AG10803 (cell line): ENCODE measurements at regions not wholly inside any gene's neighbourhood (a gene's known extent, or its start where the extent isn't known, plus 50 kb on each side); places are given as distances from the start of the nearest gene placed in this dataset.

Experiments
- DNase-seq: peaks from one replicate; pipeline ENCODE4 v3.0.0; 2010; ENCODE audit warnings: low read depth
- H3K4me3 ChIP-seq: 2 replicates; pipeline ENCODE4 v1.5.1; 2011; ENCODE audit warnings: mild to moderate bottlenecking, low read length, control low read depth
- CTCF ChIP-seq: conservative IDR thresholded peaks from 2 replicates; pipeline ENCODE4 v1.5.1; 2011; ENCODE audit warnings: mild to moderate bottlenecking, low read length, control low read depth, inconsistent platforms

GRCh38 chr22:25447686-25448434 is 116.6 kb upstream of the GRK3 start:
- peak; percentile 85 for TF ChIP-seq CTCF

GRCh38 chr22:25448435-25449051 is 115.9 kb upstream of the GRK3 start:
- peak overlapping the region; percentile 88 for H3K4me3 ChIP-seq
- DNase-seq = peak; percentile 13
- TF ChIP-seq CTCF = no peak

More at GRCh38 chr22:25447686-25448434, 116.6 kb upstream of the GRK3 start:
- DNase-seq = peak; percentile 73
- H3K4me3 ChIP-seq = peak overlapping the region; percentile 88

- H3K4me3 ChIP-seq = no peak overlapping the region; the same call in 1 of the 2 replicates
- no peak for TF ChIP-seq CTCF
- peak; percentile 21 for DNase-seq
These were observed 114.6 kb upstream of the GRK3 start for GRCh38 chr22:25449781-25450317.

- TF ChIP-seq CTCF = no peak
- DNase-seq = no peak
- H3K4me3 ChIP-seq = peak overlapping the region; percentile 35
These were observed 112.9 kb upstream of the GRK3 start for GRCh38 chr22:25451480-25452114.

GRCh38 chr22:25452116-25452700 is 112.3 kb upstream of the GRK3 start:
- peak; percentile 40 for DNase-seq

GRCh38 chr22:25453058-25453457 is 111.4 kb upstream of the GRK3 start:
- no peak for DNase-seq
- TF ChIP-seq CTCF = no peak
- no peak overlapping the region for H3K4me3 ChIP-seq

More at GRCh38 chr22:25452116-25452700, 112.3 kb upstream of the GRK3 start:
- peak overlapping the region; percentile 35 for H3K4me3 ChIP-seq
- no peak for TF ChIP-seq CTCF
